GM19023 (cell line): ENCODE measurements at regions not wholly inside any gene's neighbourhood (a gene's known extent, or its start where the extent isn't known, plus 50 kb on each side); places are given as distances from the start of the nearest gene placed in this dataset.
"Not testable (repeated sequence)": the region's sequence is repeated elsewhere in the genome, so short reads cannot be mapped to it uniquely, and the experiment has no call there.

Experiments
- ATAC-seq: cut with Tn5 transposase; IDR thresholded peaks from one replicate; pipeline ENCODE4 v1.9.1; 2021; ENCODE audit warnings: mild to moderate bottlenecking, moderate library complexity; ENCODE audit not compliant: unreplicated experiment

DNA sequence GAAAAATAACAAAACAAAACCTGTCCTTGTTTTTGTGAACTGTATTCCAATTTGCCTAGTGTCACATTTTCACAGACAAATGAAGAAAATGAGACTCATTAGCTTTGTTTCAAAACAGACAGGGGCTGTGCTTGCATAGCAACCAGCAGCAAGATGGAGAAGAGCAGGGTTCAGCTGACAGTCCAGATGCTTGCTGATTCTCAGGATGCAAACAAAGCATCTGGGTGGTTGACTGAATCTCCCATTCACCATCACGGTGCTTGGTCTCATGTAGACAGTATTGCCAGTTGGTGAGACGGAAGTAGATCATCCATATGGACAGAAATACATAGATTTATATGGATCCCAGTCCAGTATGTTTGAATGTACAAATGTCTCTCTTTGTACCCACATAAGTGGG is 326.8 kb downstream of the CCDC85A start:
- ATAC-seq = no peak

DNA sequence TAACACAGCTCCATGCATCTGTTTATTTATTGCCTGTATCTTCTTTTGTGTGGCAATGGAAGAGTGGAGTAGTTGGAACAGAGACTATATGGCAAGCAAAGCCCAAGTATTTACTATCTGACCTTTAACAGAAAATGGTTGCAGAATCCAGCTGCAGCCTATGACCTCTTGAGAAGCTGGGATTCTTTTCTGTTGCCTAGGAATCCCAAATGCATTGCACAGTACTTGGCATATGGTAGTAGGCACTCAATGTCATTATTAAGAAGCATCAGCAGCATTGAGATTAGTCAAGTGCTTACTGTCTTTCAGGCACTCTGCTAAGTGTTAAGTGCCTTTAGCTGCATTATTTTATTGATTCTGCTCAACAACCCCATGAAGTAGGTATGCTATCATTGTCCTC is 331.6 kb downstream of the CCDC85A start:
- ATAC-seq = no peak

DNA sequence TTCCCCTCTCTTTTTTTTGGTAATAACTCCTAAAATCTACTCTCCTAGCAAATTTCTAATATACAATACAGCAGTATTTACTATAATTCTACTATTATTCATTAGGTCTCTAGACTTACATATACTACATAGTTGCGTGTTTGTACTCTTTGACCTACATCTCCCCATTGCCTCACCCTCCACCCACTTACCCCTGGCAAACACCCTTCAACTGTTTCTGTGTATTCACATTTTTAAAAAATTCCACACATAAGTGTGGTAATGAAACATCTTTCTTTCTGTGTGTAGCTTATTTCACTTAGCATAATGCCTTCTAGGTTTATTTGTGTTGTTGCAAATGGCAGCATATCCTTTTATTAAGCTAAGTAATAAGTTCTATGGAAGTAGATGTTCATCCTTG is 336.0 kb downstream of the CCDC85A start:
- ATAC-seq = no peak

DNA sequence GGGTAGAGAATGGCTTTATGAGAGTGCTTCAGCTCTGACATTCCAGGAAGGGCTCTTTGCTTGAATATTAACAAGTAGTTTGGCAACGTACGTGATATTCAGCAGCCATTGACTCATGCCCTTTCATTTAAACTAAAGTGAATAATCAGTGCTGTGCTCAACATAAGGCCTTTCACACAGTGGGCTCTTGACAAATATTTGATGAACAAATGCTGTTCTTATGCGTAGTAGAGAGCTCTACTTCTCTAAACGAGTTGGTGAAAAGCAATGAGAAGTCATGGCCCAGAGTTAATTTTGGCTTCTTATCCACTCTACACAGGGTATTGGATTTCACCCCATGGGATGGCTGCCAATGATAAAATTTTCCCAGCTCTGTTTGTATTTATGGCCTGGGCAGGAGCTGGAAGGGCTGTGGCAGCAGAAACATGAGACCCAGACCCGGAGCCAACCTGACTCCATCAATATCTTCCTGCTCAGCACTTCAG is 338.9 kb downstream of the CCDC85A start:
- ATAC-seq = no peak

DNA sequence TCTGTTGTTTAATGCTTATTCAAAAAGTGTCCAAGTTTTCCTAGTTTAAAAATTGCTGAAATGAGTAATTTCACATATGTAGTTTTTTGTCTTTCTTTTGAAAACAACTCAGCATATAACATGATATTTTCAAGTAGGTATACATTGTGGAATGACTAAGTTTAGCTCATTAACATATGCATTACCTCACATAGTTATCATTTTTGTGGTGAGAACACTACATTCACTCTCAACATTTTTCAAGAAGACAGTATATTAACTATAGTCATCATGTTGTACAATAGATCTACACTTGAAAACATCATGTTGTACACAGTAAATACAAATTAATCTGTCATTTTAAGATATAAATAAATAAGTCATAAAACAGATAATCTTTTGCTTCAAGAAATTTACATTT is 340.0 kb downstream of the CCDC85A start:
- no peak for ATAC-seq

DNA sequence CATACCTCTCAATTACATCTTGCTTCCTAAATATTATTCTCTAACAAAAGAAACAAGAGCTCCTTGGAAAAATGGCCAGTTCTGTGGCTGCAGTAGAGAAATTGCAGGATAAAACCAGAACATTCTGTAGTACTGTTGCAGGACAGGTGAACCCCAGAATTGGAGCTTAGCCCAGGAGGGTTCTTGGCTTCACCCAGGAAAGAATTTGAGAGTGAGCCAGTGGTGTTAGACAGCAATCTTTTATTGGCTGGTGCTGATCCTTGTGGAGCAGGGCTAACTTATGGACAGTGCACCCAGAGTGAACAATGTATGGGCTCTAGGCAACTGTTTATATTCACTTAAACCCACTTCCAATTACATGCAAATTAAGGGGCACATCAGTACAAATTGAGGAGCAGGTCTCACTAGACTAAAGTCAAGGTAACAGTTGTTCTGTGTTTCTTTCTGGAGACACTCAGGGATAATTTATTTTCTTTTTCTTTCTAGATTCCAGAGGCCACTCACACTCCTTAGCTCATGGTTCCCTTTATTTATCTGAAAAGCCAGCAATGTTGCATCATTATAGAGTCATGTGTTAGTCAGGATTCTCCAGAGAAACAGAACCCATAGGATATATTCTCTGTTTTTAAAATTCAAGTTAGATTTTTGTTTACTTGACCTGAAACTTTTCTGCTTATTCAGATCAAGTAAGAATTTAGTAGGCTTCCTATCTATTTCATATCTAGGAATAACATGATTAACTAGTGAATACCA is 348.1 kb downstream of the CCDC85A start:
- no peak for ATAC-seq

DNA sequence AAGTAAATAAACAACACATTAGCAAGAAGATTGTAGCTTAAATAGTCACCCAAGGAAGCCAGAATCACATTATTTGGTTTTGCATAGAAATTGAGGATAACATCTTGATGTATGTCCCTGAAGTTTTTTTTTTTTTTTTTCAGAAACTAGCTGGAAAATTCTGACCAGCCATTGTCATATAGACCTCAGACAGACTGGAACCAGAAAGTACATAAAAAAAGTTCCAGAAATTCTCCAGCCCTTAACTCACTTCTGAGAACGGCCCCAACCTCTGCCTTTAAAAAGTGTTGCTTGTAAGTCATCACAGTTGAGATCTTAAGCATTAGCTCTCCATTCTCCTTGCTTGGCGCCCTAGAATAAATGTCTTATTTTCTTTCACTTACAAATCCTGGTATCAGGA is 350.5 kb downstream of the CCDC85A start:
- no peak for ATAC-seq

DNA sequence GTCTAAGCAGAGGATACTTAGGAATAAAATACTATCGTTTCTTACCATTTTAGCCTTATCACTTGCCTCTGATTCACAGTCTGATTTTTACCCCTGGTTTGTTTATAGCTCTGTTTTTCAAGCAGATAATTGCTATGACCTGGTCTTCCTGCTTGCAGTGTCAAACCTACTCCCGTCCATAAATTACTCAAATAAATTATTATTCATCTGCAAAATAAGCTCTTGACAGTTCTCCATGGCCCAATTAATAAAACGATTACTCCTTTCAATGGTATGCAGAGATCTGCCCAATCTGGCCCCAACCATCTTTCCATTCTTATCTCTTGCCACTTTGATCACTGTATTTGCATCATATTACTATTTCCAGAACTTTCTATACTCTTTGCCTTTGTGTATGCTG is 354.0 kb downstream of the CCDC85A start:
- ATAC-seq = no peak

DNA sequence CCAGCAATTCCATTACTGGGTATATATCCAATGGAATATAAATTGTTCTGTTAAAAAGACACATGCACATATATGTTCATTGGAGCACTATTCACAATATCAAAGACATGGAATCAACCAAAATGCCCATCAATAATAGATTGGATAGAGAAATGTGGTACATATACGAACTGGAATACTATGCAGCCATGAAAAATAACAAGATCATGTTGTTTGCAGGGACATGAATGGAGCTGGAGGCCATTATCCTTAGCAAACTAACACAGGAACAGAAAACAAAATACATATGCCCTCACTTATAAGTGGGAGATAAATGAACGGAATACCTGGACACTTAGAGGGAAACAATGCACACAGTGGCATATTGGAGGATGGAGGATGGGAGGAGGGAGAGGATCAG is 355.8 kb downstream of the CCDC85A start:
- no peak for ATAC-seq

DNA sequence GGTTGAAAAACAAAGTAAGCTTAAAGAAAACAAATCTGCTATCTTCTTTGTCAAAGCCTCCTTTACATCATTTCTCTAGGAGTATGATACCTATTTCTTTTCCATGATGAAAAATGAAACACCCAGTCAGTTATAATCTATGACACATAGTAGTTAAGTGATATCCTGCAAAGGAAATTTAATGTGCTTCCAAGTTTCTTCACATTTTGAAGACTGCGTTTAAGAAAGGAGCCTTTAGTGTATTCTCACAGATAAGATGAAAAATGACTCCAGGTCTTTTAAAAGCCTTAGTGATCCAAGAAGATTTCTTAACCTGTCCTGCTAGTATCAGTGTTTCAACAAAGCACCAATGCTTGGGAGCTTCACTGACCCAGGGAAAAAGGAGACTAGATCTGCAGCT is 356.7 kb downstream of the CCDC85A start:
- ATAC-seq = no peak

DNA sequence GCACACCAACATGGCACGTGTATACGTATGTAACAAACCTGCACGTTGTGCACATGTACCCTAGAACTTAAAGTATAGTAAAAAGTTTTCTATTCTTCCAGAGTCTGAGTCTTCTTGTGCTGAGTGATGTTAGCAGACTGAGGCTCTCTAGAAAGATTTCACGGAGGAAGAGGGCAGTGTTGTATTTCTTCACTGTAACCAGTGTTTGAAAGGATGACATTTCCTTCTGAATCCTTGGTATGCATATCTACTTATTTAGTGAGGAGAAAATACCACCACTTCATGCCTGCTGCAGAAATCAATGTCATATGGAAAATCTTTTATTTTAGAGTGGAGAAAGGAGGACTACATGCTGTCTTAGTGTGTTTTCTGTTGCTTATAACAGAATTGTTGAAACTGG is 357.1 kb downstream of the CCDC85A start:
- ATAC-seq = no peak

DNA sequence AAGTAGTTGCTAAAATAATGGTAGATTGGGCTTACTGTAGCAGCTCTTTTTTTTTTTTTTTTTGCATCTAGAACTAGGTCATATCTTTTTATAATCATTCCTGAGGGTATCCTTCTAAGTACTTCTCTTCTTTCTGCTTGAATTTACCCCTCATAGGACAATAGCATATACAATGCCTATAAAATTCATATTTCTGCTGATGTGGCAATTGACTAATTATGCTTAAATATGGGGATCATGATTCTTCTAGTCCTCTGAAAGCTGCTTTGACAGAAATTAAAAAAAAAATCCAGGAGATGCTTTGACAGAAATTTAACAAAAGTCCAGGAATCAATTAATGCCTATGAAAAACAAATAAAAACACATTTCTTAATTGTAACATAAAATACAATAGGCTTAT is 358.4 kb downstream of the CCDC85A start:
- no peak for ATAC-seq

DNA sequence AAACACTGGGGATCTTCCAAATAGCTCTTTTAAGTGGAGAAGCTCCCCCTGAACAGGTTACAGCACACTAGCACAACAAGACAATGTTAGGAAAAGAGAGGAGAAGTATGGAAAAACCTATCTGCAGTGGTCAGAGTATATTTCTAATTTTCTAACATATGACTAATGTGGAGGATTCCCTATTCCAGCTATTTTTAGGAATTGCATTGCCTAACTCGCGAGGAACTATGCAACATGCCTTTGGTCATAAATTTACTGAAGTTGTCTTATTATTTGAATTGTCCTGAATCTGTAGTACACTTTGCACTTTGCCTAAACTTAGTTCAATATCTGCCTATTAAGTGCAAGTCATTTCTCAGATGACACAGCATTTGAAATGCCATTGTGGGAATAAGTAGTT is 381.4 kb downstream of the CCDC85A start:
- ATAC-seq = no peak

DNA sequence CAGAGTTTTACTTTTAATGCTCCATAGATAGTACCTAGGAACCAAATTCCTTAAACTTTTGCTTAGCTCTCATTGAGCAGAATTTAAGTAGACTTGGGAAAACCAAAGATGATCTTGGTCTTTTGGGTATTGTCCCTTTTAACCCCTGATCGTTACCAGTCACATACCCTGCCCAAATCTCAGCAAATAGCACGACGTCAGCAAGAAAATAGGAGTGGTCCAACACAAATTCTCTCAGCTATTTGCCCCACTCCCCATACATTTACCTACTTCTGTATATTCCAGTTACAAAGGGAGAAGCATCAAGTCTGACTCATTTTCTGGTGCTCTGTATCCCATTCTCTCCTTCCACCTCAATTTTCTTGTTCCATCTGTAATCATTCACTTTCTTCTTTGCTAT is 387.3 kb downstream of the CCDC85A start:
- no peak for ATAC-seq

DNA sequence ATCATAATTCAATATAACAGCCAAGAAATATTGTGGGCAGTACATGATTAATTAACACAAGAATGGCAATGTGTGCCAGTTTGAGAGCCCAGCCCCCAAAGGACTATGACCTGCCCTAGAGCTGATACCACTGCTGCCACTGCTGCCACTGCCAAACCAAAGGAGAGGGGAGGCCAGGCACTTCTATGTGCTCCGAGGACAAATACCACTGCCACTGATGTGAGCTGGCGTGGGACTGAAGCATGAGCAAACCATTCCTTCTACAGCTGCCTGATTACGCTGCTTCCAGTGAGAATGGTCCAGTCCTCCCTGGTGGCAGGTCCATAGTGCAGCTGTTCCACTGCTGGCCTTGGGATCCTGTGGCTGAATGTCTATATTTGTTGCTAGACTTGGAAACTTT is 392.2 kb downstream of the CCDC85A start:
- no peak for ATAC-seq

DNA sequence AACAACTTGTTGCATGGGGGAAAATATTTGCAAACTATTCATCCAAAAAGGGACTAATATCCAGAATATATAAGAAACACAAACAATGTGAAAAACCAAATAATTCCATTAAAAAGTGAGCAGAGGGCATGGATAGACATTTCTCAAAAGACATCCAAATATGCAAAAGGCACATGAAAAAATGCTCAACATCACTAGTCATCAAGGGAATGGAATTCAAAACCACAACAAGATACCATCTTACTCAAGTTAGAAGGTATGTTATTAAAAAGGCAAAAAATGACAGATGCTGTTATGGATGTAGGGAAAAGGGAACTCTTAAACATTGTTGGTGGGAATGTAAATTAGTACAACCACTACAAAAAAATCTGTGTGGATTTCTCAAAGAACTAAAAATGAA is 396.5 kb downstream of the CCDC85A start:
- no peak for ATAC-seq

DNA sequence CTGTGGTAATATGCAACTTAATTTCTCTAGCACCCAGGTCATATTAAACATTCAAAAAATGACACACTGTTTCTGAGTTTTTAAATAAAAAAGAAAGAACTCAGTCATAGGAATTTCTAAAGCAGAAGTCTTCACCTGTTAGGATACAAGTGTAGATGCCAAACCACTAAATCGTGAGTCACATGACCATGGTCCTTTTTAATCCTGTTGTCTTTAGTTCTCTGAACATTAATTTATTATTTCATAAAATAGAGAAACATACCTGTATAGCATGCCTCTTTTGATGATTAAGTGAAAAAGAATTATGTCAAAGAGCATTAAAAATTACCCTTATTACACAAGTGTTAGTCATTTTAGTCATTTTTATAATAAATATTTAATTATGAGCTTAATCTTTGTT is 398.8 kb downstream of the CCDC85A start:
- no peak for ATAC-seq

DNA sequence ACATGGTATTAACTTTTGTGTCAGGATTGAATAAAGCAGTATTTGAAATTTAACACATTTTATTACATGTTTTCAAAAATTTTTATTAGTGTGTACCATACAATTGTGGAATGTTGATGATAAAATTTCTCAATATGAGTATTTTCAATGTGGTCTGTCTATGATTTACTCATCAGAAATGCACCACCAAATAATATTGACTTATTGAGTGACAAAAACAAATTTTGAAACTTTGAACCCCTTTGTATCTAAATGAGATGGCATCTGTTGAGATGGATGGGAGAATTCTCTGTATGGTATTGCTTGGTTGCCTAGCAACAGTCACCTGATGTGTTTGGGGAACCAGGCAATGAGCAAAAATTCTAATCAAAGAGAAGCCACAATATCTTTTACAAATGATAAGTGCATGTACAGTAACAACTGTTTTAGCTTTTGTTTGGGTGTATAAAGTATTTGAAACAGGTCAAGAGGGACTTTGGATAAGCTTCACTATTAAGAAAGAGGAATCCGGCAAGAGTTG is 400.1 kb downstream of the CCDC85A start:
- ATAC-seq = no peak

DNA sequence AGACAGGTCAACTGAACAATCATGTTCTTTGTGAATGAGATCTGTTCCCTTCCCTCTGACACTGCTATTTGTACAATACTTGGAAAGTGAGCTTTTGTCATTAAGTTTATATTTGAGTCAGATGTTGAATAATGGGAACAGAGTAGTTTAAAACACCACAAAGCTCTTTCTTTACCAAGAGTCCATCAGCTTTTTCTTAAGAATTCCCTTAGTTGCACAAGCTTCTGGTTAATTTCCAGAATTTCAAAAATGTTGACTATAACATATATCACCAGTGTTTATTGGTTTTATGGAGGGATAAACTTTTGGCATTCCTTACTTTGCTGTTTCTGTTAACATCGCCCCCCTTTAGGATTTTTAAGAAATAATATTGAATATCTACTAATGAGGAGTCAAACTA is 403.7 kb downstream of the CCDC85A start:
- no peak for ATAC-seq

DNA sequence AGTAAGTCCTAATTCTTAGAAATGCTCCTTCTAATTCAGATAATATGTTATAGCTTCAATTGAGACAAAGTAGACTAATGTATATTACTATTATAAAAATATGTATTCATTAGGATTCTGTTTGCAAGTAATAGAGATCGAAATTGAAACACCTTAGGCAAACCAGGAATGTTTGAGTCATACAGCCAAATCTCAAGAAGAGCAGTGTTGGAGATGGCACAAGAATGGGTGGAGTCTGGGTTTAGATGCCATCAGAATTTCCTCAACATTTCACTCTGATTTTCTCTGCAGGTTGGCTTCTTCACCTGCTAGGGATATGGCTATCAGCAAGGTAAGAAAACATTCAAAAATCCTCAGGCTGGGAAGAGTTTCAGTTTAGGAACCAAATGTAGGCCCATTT is 405.4 kb downstream of the CCDC85A start:
- no peak for ATAC-seq

DNA sequence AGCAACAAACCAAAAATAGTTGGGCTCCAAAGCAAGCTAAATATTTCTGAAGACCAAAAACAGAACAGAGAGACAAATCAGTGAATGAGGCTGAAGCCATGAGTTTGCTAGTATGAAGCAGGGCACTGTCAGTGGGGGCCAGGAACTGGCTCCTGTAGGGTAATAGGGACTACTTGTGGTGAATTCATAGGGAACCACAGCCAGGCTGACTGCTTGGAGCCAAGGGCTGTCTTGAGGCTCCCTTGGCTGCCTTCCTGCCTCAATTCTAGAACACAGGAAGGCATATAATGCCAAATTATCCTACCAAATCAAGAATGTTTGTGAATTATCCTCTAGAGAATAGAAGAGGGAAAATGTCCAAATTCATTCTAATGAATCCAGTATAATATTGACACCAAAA is 406.0 kb downstream of the CCDC85A start:
- ATAC-seq = no peak

DNA sequence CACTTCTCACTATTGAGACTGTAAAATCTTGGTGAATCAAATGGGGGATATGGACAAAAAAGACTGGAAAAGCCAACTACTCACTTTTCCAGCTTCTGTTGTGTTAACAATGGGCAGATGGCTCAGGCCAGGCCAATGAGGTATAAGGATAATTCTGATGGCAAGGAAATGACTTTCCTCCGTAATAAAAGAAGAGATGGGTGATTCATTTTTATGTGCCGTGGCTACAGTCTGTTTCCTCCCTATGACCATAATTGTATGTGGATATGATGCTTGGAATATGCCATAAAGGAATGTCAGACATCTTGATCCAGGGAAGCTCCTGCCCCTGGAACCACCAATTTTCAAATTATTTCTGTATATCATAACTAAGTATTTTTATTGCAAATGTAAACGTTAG is 406.8 kb downstream of the CCDC85A start:
- no peak for ATAC-seq

DNA sequence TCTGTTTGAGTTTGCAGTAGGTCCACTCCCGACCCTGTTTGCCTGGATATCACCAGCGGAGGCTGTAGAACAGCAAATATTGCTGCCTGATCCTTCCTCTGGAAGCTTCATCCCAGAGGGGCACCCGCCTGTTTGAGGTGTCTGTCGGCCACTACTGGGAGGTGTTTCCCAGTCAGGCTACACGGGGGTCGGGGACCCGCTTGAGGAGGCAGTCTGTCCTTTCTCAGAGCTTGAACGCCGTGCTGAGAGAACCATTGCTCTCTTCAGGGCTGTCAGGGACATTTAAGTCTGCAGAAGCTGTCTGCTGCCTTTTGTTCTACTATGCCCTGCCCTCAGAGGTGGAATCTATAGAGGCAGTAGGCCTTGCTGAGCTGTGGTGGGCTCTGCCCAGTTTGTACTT is 422.3 kb downstream of the CCDC85A start:
- not testable (repeated sequence) for ATAC-seq
